ENCODE measurements at regions not wholly inside any gene's neighbourhood (a gene's known extent, or its start where the extent isn't known, plus 50 kb on each side); places are given as distances from the start of the nearest gene placed in this dataset.

DNA sequence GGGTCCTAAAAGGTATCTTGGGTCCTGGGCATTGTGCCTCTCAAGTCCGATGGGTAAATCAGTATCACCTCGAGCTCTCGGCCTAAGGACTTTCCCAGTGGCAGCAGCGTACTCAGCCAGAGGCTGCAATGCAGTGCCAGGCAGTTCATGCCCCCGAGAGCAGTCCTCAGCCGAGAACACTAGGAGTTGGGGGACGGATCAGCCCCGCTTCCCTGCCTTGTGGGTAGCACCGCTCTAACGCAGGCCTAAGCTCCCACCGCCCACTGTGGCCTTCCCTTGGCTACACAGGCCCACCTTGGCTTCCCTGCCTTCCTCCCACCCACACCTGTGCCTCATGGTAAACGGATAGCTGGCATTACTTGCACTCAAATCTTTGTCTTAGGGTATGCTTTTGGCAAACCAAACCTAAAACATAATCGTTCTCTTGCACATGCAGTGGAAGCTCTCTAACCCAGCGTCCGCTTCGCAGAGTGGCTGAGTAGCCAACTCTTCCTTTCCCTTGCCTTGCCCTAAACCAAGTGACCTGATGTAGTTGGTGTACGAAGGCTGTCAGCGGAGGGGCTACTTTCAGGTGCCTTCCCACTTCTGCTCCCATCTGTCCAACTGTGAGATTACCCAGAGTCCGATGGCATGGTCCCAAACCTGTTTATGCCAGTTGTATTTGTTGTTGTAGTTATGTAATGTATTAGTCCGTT lies 73.2 kb upstream of the CHST15 start:
- FAIRE-seq (no peak), DNase-seq (peak in 1 of 5 donors; percentile 13)
- TF ChIP-seq, protein P1, sequence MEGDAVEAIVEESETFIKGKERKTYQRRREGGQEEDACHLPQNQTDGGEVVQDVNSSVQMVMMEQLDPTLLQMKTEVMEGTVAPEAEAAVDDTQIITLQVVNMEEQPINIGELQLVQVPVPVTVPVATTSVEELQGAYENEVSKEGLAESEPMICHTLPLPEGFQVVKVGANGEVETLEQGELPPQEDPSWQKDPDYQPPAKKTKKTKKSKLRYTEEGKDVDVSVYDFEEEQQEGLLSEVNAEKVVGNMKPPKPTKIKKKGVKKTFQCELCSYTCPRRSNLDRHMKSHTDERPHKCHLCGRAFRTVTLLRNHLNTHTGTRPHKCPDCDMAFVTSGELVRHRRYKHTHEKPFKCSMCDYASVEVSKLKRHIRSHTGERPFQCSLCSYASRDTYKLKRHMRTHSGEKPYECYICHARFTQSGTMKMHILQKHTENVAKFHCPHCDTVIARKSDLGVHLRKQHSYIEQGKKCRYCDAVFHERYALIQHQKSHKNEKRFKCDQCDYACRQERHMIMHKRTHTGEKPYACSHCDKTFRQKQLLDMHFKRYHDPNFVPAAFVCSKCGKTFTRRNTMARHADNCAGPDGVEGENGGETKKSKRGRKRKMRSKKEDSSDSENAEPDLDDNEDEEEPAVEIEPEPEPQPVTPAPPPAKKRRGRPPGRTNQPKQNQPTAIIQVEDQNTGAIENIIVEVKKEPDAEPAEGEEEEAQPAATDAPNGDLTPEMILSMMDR (IDR thresholded peaks at IDR 0.05; ENCODE audit: borderline replicate concordance, extremely low read depth, insufficient read depth) = no peak
- H3K27ac ChIP-seq (ENCODE audit: low read depth in 2 of 2, low read length in 2 of 2) = no peak overlapping the region
- H3K27me3 ChIP-seq (ENCODE audit: control insufficient read depth, insufficient read depth, low read length) = no peaks in the 10 kb centered on the region
- H3K9me3 ChIP-seq (ENCODE audit: control insufficient read depth in 2 of 3, insufficient read depth in 1 of 3, low read length in 3 of 3) = no peaks in the 10 kb centered on the region
- no peaks in the 10 kb centered on the region for H3K36me3 ChIP-seq (ENCODE audit: control insufficient read depth in 2 of 3, insufficient read depth in 3 of 3, low read length in 3 of 3)
- H3K4me1 ChIP-seq (ENCODE audit: control insufficient read depth in 2 of 3, insufficient read depth in 2 of 3, low read depth in 1 of 3, low read length in 3 of 3) = no peaks in the 10 kb centered on the region
- no peak overlapping the region for H3K9ac ChIP-seq (ENCODE audit: low read length in 3 of 3)
- no peak overlapping the region for H3K4me3 ChIP-seq (ENCODE audit: low read length in 3 of 3)
- intact Hi-C loops (cut with DNase I) = no loop called here

DNA sequence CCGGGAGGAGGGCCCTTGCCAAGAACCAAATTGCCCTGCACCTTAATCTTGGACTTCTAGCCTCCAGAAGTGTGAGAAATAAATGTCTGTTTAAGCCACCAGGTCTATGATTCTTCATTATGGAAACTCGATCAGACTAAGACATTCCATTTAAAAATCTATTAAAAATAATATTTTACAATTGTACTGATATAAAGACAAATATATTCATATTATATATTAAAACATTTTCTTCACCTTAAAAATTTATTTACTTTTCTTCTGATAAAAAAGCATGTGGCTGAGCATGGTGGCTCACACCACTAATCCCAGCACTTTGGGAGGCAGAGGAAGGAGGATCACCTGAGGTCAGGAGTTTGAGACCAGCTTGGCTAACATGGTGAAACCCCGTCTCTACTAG lies 72.4 kb upstream of the CHST15 start:
- Histone ChIP-seq H3K27ac (ENCODE audit: low read depth in 2 of 2, low read length in 2 of 2) (no peak overlapping the region), H3K27me3 (ENCODE audit: control insufficient read depth, insufficient read depth, low read length) (no peaks in the 10 kb centered on the region), H3K9me3 (ENCODE audit: control insufficient read depth in 2 of 3, insufficient read depth in 1 of 3, low read length in 3 of 3) (no peaks in the 10 kb centered on the region), H3K36me3 (ENCODE audit: control insufficient read depth in 2 of 3, insufficient read depth in 3 of 3, low read length in 3 of 3) (no peaks in the 10 kb centered on the region), H3K4me1 (ENCODE audit: control insufficient read depth in 2 of 3, insufficient read depth in 2 of 3, low read depth in 1 of 3, low read length in 3 of 3) (no peaks in the 10 kb centered on the region), H3K9ac (ENCODE audit: low read length in 3 of 3) (no peak overlapping the region), H3K4me3 (ENCODE audit: low read length in 3 of 3) (no peak overlapping the region)
- FAIRE-seq = no peak
- no peak for DNase-seq
- intact Hi-C loops (cut with DNase I) = no loop called here
- TF ChIP-seq, protein P1 (IDR thresholded peaks at IDR 0.05; ENCODE audit: borderline replicate concordance, extremely low read depth, insufficient read depth) = no peak

DNA sequence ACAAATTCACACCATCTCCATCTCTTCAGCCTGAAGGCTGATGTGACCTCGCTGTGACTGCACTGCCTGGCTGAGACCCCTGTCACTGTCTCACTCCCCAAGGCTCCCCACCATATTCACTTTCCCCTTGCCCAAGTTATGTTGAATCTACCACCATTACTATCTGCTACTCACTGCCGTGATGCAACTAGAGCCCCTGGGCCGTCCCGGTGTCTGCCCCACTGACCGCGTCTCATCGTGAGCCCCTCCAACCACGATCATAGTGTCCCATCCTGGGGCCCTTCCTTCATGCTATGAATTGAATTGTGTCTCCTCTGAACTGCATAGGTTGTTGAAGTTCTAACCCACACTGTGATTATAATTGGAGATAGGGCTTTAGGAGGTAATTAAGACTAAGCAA lies 71.9 kb upstream of the CHST15 start:
- Histone ChIP-seq H3K4me3 (ENCODE audit: low read length in 3 of 3) (no peak overlapping the region), H3K9ac (ENCODE audit: low read length in 3 of 3) (no peak overlapping the region), H3K9me3 (ENCODE audit: control insufficient read depth in 2 of 3, insufficient read depth in 1 of 3, low read length in 3 of 3) (no peaks in the 10 kb centered on the region), H3K27ac (ENCODE audit: low read depth in 2 of 2, low read length in 2 of 2) (no peak overlapping the region), H3K4me1 (ENCODE audit: control insufficient read depth in 2 of 3, insufficient read depth in 2 of 3, low read depth in 1 of 3, low read length in 3 of 3) (no peaks in the 10 kb centered on the region), H3K36me3 (ENCODE audit: control insufficient read depth in 2 of 3, insufficient read depth in 3 of 3, low read length in 3 of 3) (no peaks in the 10 kb centered on the region), H3K27me3 (ENCODE audit: control insufficient read depth, insufficient read depth, low read length) (no peaks in the 10 kb centered on the region)
- peak in 1 of 5 donors; percentile 8 for DNase-seq
- TF ChIP-seq, protein P1 (IDR thresholded peaks at IDR 0.05; ENCODE audit: borderline replicate concordance, extremely low read depth, insufficient read depth) = no peak
- intact Hi-C loops (cut with DNase I) = no loop called here
- FAIRE-seq = no peak

DNA sequence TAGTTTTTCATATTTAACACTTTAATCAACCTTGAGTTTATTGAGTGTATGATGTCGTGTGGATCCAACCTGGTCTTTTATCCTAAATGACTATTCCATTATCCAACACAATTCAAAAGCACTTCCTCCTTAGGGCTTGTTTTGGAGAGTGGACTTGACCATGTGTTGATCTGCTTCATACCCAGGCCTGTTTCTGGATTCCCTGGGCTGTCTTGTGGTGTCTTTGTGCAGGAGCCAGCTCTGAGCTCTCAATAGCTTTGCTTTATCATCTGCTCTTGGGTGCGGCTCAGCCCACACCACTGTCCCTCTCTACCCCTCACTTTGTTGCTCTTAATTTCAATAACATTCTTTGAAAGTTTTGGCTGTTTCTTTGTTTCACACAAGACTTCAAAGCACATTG lies 70.9 kb upstream of the CHST15 start:
- H3K9me3 ChIP-seq (ENCODE audit: control insufficient read depth in 2 of 3, insufficient read depth in 1 of 3, low read length in 3 of 3) = no peaks in the 10 kb centered on the region
- intact Hi-C loops (cut with DNase I) = no loop called here
- H3K27ac ChIP-seq (ENCODE audit: low read depth in 2 of 2, low read length in 2 of 2) = no peak overlapping the region
- no peak overlapping the region for H3K9ac ChIP-seq (ENCODE audit: low read length in 3 of 3)
- DNase-seq (no peak), FAIRE-seq (no peak)
- no peaks in the 10 kb centered on the region for H3K27me3 ChIP-seq (ENCODE audit: control insufficient read depth, insufficient read depth, low read length)
- H3K4me1 ChIP-seq (ENCODE audit: control insufficient read depth in 2 of 3, insufficient read depth in 2 of 3, low read depth in 1 of 3, low read length in 3 of 3) = no peaks in the 10 kb centered on the region
- TF ChIP-seq, protein P1 (IDR thresholded peaks at IDR 0.05; ENCODE audit: borderline replicate concordance, extremely low read depth, insufficient read depth) = no peak
- no peaks in the 10 kb centered on the region for H3K36me3 ChIP-seq (ENCODE audit: control insufficient read depth in 2 of 3, insufficient read depth in 3 of 3, low read length in 3 of 3)
- H3K4me3 ChIP-seq (ENCODE audit: low read length in 3 of 3) = no peak overlapping the region

Data from kidney (tissue), 13 donors.